ENCODE measurements at regions not wholly inside any gene's neighbourhood (a gene's known extent, or its start where the extent isn't known, plus 50 kb on each side); places are given as distances from the start of the nearest gene placed in this dataset.

GRCh38 chr9:107674721-107675277 lies 185.2 kb upstream of the KLF4 start:
- TF ChIP-seq, protein P1, sequence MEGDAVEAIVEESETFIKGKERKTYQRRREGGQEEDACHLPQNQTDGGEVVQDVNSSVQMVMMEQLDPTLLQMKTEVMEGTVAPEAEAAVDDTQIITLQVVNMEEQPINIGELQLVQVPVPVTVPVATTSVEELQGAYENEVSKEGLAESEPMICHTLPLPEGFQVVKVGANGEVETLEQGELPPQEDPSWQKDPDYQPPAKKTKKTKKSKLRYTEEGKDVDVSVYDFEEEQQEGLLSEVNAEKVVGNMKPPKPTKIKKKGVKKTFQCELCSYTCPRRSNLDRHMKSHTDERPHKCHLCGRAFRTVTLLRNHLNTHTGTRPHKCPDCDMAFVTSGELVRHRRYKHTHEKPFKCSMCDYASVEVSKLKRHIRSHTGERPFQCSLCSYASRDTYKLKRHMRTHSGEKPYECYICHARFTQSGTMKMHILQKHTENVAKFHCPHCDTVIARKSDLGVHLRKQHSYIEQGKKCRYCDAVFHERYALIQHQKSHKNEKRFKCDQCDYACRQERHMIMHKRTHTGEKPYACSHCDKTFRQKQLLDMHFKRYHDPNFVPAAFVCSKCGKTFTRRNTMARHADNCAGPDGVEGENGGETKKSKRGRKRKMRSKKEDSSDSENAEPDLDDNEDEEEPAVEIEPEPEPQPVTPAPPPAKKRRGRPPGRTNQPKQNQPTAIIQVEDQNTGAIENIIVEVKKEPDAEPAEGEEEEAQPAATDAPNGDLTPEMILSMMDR (conservative IDR thresholded peaks at IDR 0.05; ENCODE audit: low read depth, low read length) = no peak
- no peak for TF ChIP-seq EZH2 (IDR thresholded peaks at IDR 0.05; ENCODE audit: low read length, unreplicated experiment)
